ENCODE measurements at regions not wholly inside any gene's neighbourhood (a gene's known extent, or its start where the extent isn't known, plus 50 kb on each side); places are given as distances from the start of the nearest gene placed in this dataset.

- no peak for TF ChIP-seq CTCF (IDR thresholded peaks at IDR 0.05; ENCODE audit: control extremely low read depth, extremely low read depth)
- no peak for ATAC-seq (ENCODE audit: insufficient read depth, low FRiP score)
- Histone ChIP-seq H3K27ac (ENCODE audit: low read depth in 1 of 2, low read length in 1 of 2) (no peak overlapping the region), H3K9me3 (ENCODE audit: control insufficient read depth in 4 of 4, insufficient read depth in 3 of 4, low read length in 3 of 4) (no peaks in the 10 kb centered on the region), H3K4me3 (no peak overlapping the region), H3K4me1 (ENCODE audit: control insufficient read depth in 5 of 5, insufficient read depth in 5 of 5, low read length in 5 of 5) (no peaks in the 10 kb centered on the region), H3K36me3 (ENCODE audit: control insufficient read depth in 4 of 4, insufficient read depth in 4 of 4, low read length in 4 of 4) (no peaks in the 10 kb centered on the region), H3K27me3 (ENCODE audit: control insufficient read depth in 3 of 3, insufficient read depth in 3 of 3, low read length in 2 of 3) (no peaks in the 10 kb centered on the region), H3K9ac (ENCODE audit: insufficient read depth in 1 of 2, low read length in 2 of 2) (no peak overlapping the region)
- 76 to 79% methylated on average over 5 of the region's 5 CpGs for WGBS, 2 donors
- DNase-seq: no peak
Measured at GRCh38 chr2:102927854-102928267, 166.0 kb downstream of the TMEM182 start.

GRCh38 chr2:102929721-102930120 is 167.9 kb downstream of the TMEM182 start:
- no peak overlapping the region for H3K4me3 ChIP-seq
- WGBS, 2 donors: 66 to 76% methylated on average over 2 of the region's 2 CpGs
- no peaks in the 10 kb centered on the region for H3K36me3 ChIP-seq (ENCODE audit: control insufficient read depth in 4 of 4, insufficient read depth in 4 of 4, low read length in 4 of 4)
- ATAC-seq (ENCODE audit: insufficient read depth, low FRiP score): no peak
- no peak for TF ChIP-seq CTCF (IDR thresholded peaks at IDR 0.05; ENCODE audit: control extremely low read depth, extremely low read depth)
- H3K9ac ChIP-seq (ENCODE audit: insufficient read depth in 1 of 2, low read length in 2 of 2): no peak overlapping the region
- no peak for DNase-seq
- H3K27ac ChIP-seq (ENCODE audit: low read depth in 1 of 2, low read length in 1 of 2): no peak overlapping the region
- H3K27me3 ChIP-seq (ENCODE audit: control insufficient read depth in 3 of 3, insufficient read depth in 3 of 3, low read length in 2 of 3): no peaks in the 10 kb centered on the region
- no peaks in the 10 kb centered on the region for H3K9me3 ChIP-seq (ENCODE audit: control insufficient read depth in 4 of 4, insufficient read depth in 3 of 4, low read length in 3 of 4)
- H3K4me1 ChIP-seq (ENCODE audit: control insufficient read depth in 5 of 5, insufficient read depth in 5 of 5, low read length in 5 of 5): no peaks in the 10 kb centered on the region

GRCh38 chr2:102932501-102932900 is 170.7 kb downstream of the TMEM182 start:
- DNase-seq: no peak

More at GRCh38 chr2:102932501-102932900, 170.7 kb downstream of the TMEM182 start:
- no peaks in the 10 kb centered on the region for H3K36me3 ChIP-seq (ENCODE audit: control insufficient read depth in 4 of 4, insufficient read depth in 4 of 4, low read length in 4 of 4)
- H3K27me3 ChIP-seq (ENCODE audit: control insufficient read depth in 3 of 3, insufficient read depth in 3 of 3, low read length in 2 of 3): no peaks in the 10 kb centered on the region
- TF ChIP-seq CTCF (IDR thresholded peaks at IDR 0.05; ENCODE audit: control extremely low read depth, extremely low read depth): no peak
- H3K9ac ChIP-seq (ENCODE audit: insufficient read depth in 1 of 2, low read length in 2 of 2): no peak overlapping the region
- no peak overlapping the region for H3K4me3 ChIP-seq
- H3K4me1 ChIP-seq (ENCODE audit: control insufficient read depth in 5 of 5, insufficient read depth in 5 of 5, low read length in 5 of 5): no peaks in the 10 kb centered on the region
- H3K27ac ChIP-seq (ENCODE audit: low read depth in 1 of 2, low read length in 1 of 2): no peak overlapping the region
- ATAC-seq (ENCODE audit: insufficient read depth, low FRiP score): no peak
- H3K9me3 ChIP-seq (ENCODE audit: control insufficient read depth in 4 of 4, insufficient read depth in 3 of 4, low read length in 3 of 4): no peaks in the 10 kb centered on the region
- WGBS, 2 donors: 72 to 88% methylated on average over 6 of the region's 6 CpGs
